ENCODE measurements at regions not wholly inside any gene's neighbourhood (a gene's known extent, or its start where the extent isn't known, plus 50 kb on each side); places are given as distances from the start of the nearest gene placed in this dataset.

DNA sequence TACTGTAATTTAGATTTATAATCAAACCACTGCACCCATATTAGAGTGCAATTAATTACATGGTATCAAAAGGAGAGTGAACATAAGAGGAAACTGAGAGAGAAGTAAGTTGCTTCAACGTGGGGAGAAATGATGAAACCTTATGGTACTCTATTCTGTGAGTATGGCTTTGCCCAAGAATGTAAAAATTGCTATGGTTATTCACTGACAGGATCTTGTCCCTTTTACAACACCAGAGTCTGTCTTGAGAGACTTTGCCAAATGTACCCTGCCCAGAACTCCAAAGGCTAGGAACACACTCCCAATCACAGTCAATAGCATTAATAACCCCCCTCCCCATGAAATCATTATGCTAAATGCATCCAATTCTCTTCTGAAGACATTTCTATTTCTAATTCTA, 974.8 kb upstream of the POU3F3 start:
- TF ChIP-seq, protein P1, sequence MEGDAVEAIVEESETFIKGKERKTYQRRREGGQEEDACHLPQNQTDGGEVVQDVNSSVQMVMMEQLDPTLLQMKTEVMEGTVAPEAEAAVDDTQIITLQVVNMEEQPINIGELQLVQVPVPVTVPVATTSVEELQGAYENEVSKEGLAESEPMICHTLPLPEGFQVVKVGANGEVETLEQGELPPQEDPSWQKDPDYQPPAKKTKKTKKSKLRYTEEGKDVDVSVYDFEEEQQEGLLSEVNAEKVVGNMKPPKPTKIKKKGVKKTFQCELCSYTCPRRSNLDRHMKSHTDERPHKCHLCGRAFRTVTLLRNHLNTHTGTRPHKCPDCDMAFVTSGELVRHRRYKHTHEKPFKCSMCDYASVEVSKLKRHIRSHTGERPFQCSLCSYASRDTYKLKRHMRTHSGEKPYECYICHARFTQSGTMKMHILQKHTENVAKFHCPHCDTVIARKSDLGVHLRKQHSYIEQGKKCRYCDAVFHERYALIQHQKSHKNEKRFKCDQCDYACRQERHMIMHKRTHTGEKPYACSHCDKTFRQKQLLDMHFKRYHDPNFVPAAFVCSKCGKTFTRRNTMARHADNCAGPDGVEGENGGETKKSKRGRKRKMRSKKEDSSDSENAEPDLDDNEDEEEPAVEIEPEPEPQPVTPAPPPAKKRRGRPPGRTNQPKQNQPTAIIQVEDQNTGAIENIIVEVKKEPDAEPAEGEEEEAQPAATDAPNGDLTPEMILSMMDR (IDR thresholded peaks at IDR 0.05; ENCODE audit: low read depth, low read length, missing control alignments) = no peak
- DNase-seq (ENCODE audit: low read depth) = no peak

GRCh38 chr2:103880081-103880834, 973.7 kb upstream of the POU3F3 start:
- TF ChIP-seq, protein P1 (IDR thresholded peaks at IDR 0.05; ENCODE audit: low read depth, low read length, missing control alignments) = no peak
- in situ Hi-C loops (cut with HindIII; ENCODE audit: low sequenced_read_pairs) = no loop called here
- DNase-seq (ENCODE audit: low read depth) = no peak
- no peak overlapping the region for H3K4me3 ChIP-seq (ENCODE audit: low read depth, low read length)

More for the DNA sequence above, 974.8 kb upstream of the POU3F3 start:
- in situ Hi-C loops (cut with HindIII; ENCODE audit: low sequenced_read_pairs) = no loop called here
- no peak overlapping the region for H3K4me3 ChIP-seq (ENCODE audit: low read depth, low read length)

- TF ChIP-seq, protein P1 (IDR thresholded peaks at IDR 0.05; ENCODE audit: low read depth, low read length, missing control alignments) = no peak
- DNase-seq (ENCODE audit: low read depth) = no peak
- H3K4me3 ChIP-seq (ENCODE audit: low read depth, low read length) = no peak overlapping the region
- in situ Hi-C loops (cut with HindIII; ENCODE audit: low sequenced_read_pairs) = no loop called here
Measured at GRCh38 chr2:103887625-103888024, 966.3 kb upstream of the POU3F3 start.

DNA sequence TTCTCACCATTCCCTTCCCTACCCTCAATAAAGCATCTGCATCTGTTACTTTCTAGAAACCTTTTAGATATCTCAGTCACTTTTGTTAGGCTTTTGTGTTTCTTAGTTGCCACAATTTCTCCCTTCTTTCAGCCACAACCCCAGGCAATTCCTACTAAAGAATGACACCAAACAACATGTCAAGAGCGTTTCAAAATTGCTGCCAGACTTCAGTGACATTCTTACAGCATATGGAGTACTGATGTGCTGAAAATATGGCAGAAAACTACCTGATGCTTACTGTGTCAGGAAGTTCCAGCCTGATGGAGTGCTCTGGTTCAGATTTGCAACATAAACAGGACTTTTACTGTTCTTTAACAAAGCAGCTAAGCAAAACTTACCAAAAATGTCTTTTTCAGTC, 957.7 kb upstream of the POU3F3 start:
- no peak overlapping the region for H3K4me3 ChIP-seq (ENCODE audit: low read depth, low read length)
- DNase-seq (ENCODE audit: low read depth) = no peak
- TF ChIP-seq, protein P1 (IDR thresholded peaks at IDR 0.05; ENCODE audit: low read depth, low read length, missing control alignments) = no peak
- in situ Hi-C loops (cut with HindIII; ENCODE audit: low sequenced_read_pairs) = no loop called here

DNA sequence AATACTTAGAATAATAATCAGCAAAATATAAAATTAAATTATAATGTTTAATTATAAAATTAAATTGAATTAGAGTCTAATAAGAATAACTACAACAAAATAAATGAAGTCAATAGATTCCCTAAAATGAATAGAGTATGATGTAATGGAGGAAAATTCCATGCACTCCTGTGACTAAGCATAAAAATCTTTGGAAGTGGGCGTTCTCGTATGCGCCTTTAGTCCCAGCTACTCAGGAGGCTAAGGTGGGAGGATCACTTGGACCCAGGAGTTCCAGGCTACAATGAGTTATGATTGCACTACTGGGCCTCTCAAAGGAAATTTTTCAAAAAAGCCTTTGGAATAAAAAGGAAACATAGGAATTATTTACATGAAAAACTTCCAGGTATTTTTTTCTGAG, 955.4 kb upstream of the POU3F3 start:
- DNase-seq (ENCODE audit: low read depth) = no peak
- no peak overlapping the region for H3K4me3 ChIP-seq (ENCODE audit: low read depth, low read length)
- in situ Hi-C loops (cut with HindIII; ENCODE audit: low sequenced_read_pairs) = no loop called here
- TF ChIP-seq, protein P1 (IDR thresholded peaks at IDR 0.05; ENCODE audit: low read depth, low read length, missing control alignments) = no peak

DNA sequence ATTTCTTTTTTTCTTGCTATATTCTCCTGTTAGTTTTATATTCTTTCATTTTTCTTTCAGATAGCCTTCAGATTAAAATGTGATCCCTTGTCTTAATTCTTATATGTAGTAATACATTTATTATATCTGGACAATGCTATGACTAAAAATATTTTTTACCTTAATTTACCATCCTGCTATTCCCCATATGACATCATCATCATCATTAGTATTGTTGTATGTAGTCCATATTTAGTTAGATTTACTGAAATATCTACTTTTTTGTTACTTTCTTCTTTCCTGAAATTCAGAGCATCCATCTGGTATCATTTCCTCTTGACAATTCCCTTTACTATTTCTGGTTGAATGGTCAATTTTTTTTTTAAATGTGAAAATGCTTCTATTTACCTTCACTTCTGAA, 951.6 kb upstream of the POU3F3 start:
- in situ Hi-C loops (cut with HindIII; ENCODE audit: low sequenced_read_pairs) = no loop called here
- TF ChIP-seq, protein P1 (IDR thresholded peaks at IDR 0.05; ENCODE audit: low read depth, low read length, missing control alignments) = no peak
- H3K4me3 ChIP-seq (ENCODE audit: low read depth, low read length) = no peak overlapping the region
- no peak for DNase-seq (ENCODE audit: low read depth)

Data from astrocyte of the cerebellum (primary cell).